ENCODE measurements at regions not wholly inside any gene's neighbourhood (a gene's known extent, or its start where the extent isn't known, plus 50 kb on each side); places are given as distances from the start of the nearest gene placed in this dataset.

- no peak for DNase-seq (ENCODE audit: low read depth in 6 of 9, low spot score in 9 of 9)
- no peaks in the 10 kb centered on the region for H3K27me3 ChIP-seq (ENCODE audit: control insufficient read depth in 2 of 2, insufficient read depth in 1 of 2, low read length in 1 of 2)
- no peaks in the 10 kb centered on the region for H3K36me3 ChIP-seq (ENCODE audit: control insufficient read depth in 2 of 2, insufficient read depth in 2 of 2, low read length in 1 of 2)
- H3K9me3 ChIP-seq (ENCODE audit: control insufficient read depth in 2 of 2, insufficient read depth in 1 of 2, low read length in 1 of 2), result no peaks in the 10 kb centered on the region
- WGBS, result 92% methylated on average over 18 of the region's 18 CpGs
- no peak overlapping the region for H3K4me3 ChIP-seq (ENCODE audit: low read length in 2 of 2)
- no peak overlapping the region for H3K27ac ChIP-seq (ENCODE audit: low read depth in 1 of 2, low read length in 1 of 2)
- no peaks in the 10 kb centered on the region for H3K4me1 ChIP-seq (ENCODE audit: control insufficient read depth in 2 of 2, insufficient read depth in 2 of 2, low read length in 2 of 2)
These were observed 81.0 kb upstream of the ASB18 start for GRCh38 chr2:236345081-236345714.

GRCh38 chr2:236346366-236346765 is 82.2 kb upstream of the ASB18 start:
- Histone ChIP-seq H3K4me1 (ENCODE audit: control insufficient read depth in 2 of 2, insufficient read depth in 2 of 2, low read length in 2 of 2) (no peaks in the 10 kb centered on the region), H3K27me3 (ENCODE audit: control insufficient read depth in 2 of 2, insufficient read depth in 1 of 2, low read length in 1 of 2) (no peaks in the 10 kb centered on the region), H3K27ac (ENCODE audit: low read depth in 1 of 2, low read length in 1 of 2) (no peak overlapping the region), H3K36me3 (ENCODE audit: control insufficient read depth in 2 of 2, insufficient read depth in 2 of 2, low read length in 1 of 2) (no peaks in the 10 kb centered on the region), H3K4me3 (ENCODE audit: low read length in 2 of 2) (no peak overlapping the region), H3K9me3 (ENCODE audit: control insufficient read depth in 2 of 2, insufficient read depth in 1 of 2, low read length in 1 of 2) (no peaks in the 10 kb centered on the region)
- DNase-seq (ENCODE audit: low read depth in 6 of 9, low spot score in 9 of 9), result no peak
- WGBS, result 93% methylated on average over 6 of the region's 6 CpGs

- WGBS, result 90% methylated on average over 11 of the region's 11 CpGs
- Histone ChIP-seq H3K36me3 (ENCODE audit: control insufficient read depth in 2 of 2, insufficient read depth in 2 of 2, low read length in 1 of 2) (no peaks in the 10 kb centered on the region), H3K9me3 (ENCODE audit: control insufficient read depth in 2 of 2, insufficient read depth in 1 of 2, low read length in 1 of 2) (no peaks in the 10 kb centered on the region), H3K27ac (ENCODE audit: low read depth in 1 of 2, low read length in 1 of 2) (no peak overlapping the region), H3K27me3 (ENCODE audit: control insufficient read depth in 2 of 2, insufficient read depth in 1 of 2, low read length in 1 of 2) (no peaks in the 10 kb centered on the region), H3K4me3 (ENCODE audit: low read length in 2 of 2) (no peak overlapping the region), H3K4me1 (ENCODE audit: control insufficient read depth in 2 of 2, insufficient read depth in 2 of 2, low read length in 2 of 2) (no peaks in the 10 kb centered on the region)
- DNase-seq (ENCODE audit: low read depth in 6 of 9, low spot score in 9 of 9), result no peak
These were observed 84.1 kb upstream of the ASB18 start for GRCh38 chr2:236348279-236348678.

GRCh38 chr2:236348976-236349375 is 84.8 kb upstream of the ASB18 start:
- Histone ChIP-seq H3K27me3 (ENCODE audit: control insufficient read depth in 2 of 2, insufficient read depth in 1 of 2, low read length in 1 of 2) (no peaks in the 10 kb centered on the region), H3K4me3 (ENCODE audit: low read length in 2 of 2) (no peak overlapping the region), H3K36me3 (ENCODE audit: control insufficient read depth in 2 of 2, insufficient read depth in 2 of 2, low read length in 1 of 2) (no peaks in the 10 kb centered on the region), H3K27ac (ENCODE audit: low read depth in 1 of 2, low read length in 1 of 2) (no peak overlapping the region), H3K9me3 (ENCODE audit: control insufficient read depth in 2 of 2, insufficient read depth in 1 of 2, low read length in 1 of 2) (no peaks in the 10 kb centered on the region), H3K4me1 (ENCODE audit: control insufficient read depth in 2 of 2, insufficient read depth in 2 of 2, low read length in 2 of 2) (no peaks in the 10 kb centered on the region)
- WGBS, result 96% methylated on average over 6 of the region's 6 CpGs
- DNase-seq (ENCODE audit: low read depth in 6 of 9, low spot score in 9 of 9), result no peak

GRCh38 chr2:236350426-236350825 is 86.2 kb upstream of the ASB18 start:
- H3K27ac ChIP-seq (ENCODE audit: low read depth in 1 of 2, low read length in 1 of 2), result no peak overlapping the region
- WGBS, result 91% methylated on average over 10 of the region's 10 CpGs
- DNase-seq (ENCODE audit: low read depth in 6 of 9, low spot score in 9 of 9), result no peak
- no peak overlapping the region for H3K4me3 ChIP-seq (ENCODE audit: low read length in 2 of 2)
- no peaks in the 10 kb centered on the region for H3K36me3 ChIP-seq (ENCODE audit: control insufficient read depth in 2 of 2, insufficient read depth in 2 of 2, low read length in 1 of 2)
- H3K27me3 ChIP-seq (ENCODE audit: control insufficient read depth in 2 of 2, insufficient read depth in 1 of 2, low read length in 1 of 2), result no peaks in the 10 kb centered on the region
- H3K9me3 ChIP-seq (ENCODE audit: control insufficient read depth in 2 of 2, insufficient read depth in 1 of 2, low read length in 1 of 2), result no peaks in the 10 kb centered on the region
- no peaks in the 10 kb centered on the region for H3K4me1 ChIP-seq (ENCODE audit: control insufficient read depth in 2 of 2, insufficient read depth in 2 of 2, low read length in 2 of 2)

- no peak for DNase-seq (ENCODE audit: low read depth in 6 of 9, low spot score in 9 of 9)
- 95% methylated on average over 18 of the region's 18 CpGs for WGBS
- H3K9me3 ChIP-seq (ENCODE audit: control insufficient read depth in 2 of 2, insufficient read depth in 1 of 2, low read length in 1 of 2), result no peaks in the 10 kb centered on the region
- no peaks in the 10 kb centered on the region for H3K4me1 ChIP-seq (ENCODE audit: control insufficient read depth in 2 of 2, insufficient read depth in 2 of 2, low read length in 2 of 2)
- H3K27me3 ChIP-seq (ENCODE audit: control insufficient read depth in 2 of 2, insufficient read depth in 1 of 2, low read length in 1 of 2), result no peaks in the 10 kb centered on the region
- no peak overlapping the region for H3K27ac ChIP-seq (ENCODE audit: low read depth in 1 of 2, low read length in 1 of 2)
- no peak overlapping the region for H3K4me3 ChIP-seq (ENCODE audit: low read length in 2 of 2)
- H3K36me3 ChIP-seq (ENCODE audit: control insufficient read depth in 2 of 2, insufficient read depth in 2 of 2, low read length in 1 of 2), result no peaks in the 10 kb centered on the region
These were observed 87.8 kb upstream of the ASB18 start for GRCh38 chr2:236351966-236352525.

- Histone ChIP-seq H3K4me3 (ENCODE audit: low read length in 2 of 2) (no peak overlapping the region), H3K36me3 (ENCODE audit: control insufficient read depth in 2 of 2, insufficient read depth in 2 of 2, low read length in 1 of 2) (no peaks in the 10 kb centered on the region), H3K4me1 (ENCODE audit: control insufficient read depth in 2 of 2, insufficient read depth in 2 of 2, low read length in 2 of 2) (no peaks in the 10 kb centered on the region), H3K9me3 (ENCODE audit: control insufficient read depth in 2 of 2, insufficient read depth in 1 of 2, low read length in 1 of 2) (no peaks in the 10 kb centered on the region), H3K27me3 (ENCODE audit: control insufficient read depth in 2 of 2, insufficient read depth in 1 of 2, low read length in 1 of 2) (no peaks in the 10 kb centered on the region), H3K27ac (ENCODE audit: low read depth in 1 of 2, low read length in 1 of 2) (no peak overlapping the region)
- 26% methylated on average over 14 of the region's 14 CpGs for WGBS
- peak in 4 of 9 donors; percentile 9 to 44 (median 18) for DNase-seq (ENCODE audit: low read depth in 6 of 9, low spot score in 9 of 9)
These were observed 88.8 kb upstream of the ASB18 start for GRCh38 chr2:236352761-236353593.

GRCh38 chr2:236353594-236353942 is 89.4 kb upstream of the ASB18 start:
- Histone ChIP-seq H3K36me3 (ENCODE audit: control insufficient read depth in 2 of 2, insufficient read depth in 2 of 2, low read length in 1 of 2) (no peaks in the 10 kb centered on the region), H3K4me3 (ENCODE audit: low read length in 2 of 2) (no peak overlapping the region), H3K27me3 (ENCODE audit: control insufficient read depth in 2 of 2, insufficient read depth in 1 of 2, low read length in 1 of 2) (no peaks in the 10 kb centered on the region), H3K27ac (ENCODE audit: low read depth in 1 of 2, low read length in 1 of 2) (no peak overlapping the region), H3K9me3 (ENCODE audit: control insufficient read depth in 2 of 2, insufficient read depth in 1 of 2, low read length in 1 of 2) (no peaks in the 10 kb centered on the region), H3K4me1 (ENCODE audit: control insufficient read depth in 2 of 2, insufficient read depth in 2 of 2, low read length in 2 of 2) (no peaks in the 10 kb centered on the region)
- DNase-seq (ENCODE audit: low read depth in 6 of 9, low spot score in 9 of 9), result no peak
- WGBS, result 92% methylated on average over 6 of the region's 6 CpGs
